HCT116 (cell line): ENCODE measurements at regions not wholly inside any gene's neighbourhood (a gene's known extent, or its start where the extent isn't known, plus 50 kb on each side); places are given as distances from the start of the nearest gene placed in this dataset.

Source experiments
- CEBPB ChIP-seq: IDR thresholded peaks from 2 replicates; pipeline ENCODE4 v1.6.1; 2012; ENCODE audit warnings: low read depth
- CTCF ChIP-seq, 3 experiments: fragments of 200-600 bp in 1 of 3; sonication (generic) in 1 of 3; IDR thresholded peaks in 2 of 3; conservative IDR thresholded peaks in 1 of 3; 2 replicates each; pipeline ENCODE4 v1.5.1; 2012 to 2017; ENCODE audit warnings: low read depth in 2 of 3, low read length in 2 of 3, antibody characterized with exemption in 1 of 3, borderline replicate concordance in 1 of 3, control low read depth in 1 of 3, mild to moderate bottlenecking in 1 of 3, mixed read lengths in 1 of 3, mixed run types in 1 of 3, moderate library complexity in 1 of 3; ENCODE audit not compliant: insufficient read depth in 1 of 3
- EZH2 ChIP-seq: fragments of 200-600 bp; sonication (generic); IDR thresholded peaks from 2 replicates; pipeline ENCODE4 v1.6.1; 2017; ENCODE audit warnings: antibody characterized with exemption, mixed run types
- MAX ChIP-seq: IDR thresholded peaks from 2 replicates; pipeline ENCODE4 v1.6.1; 2012
- POLR2A ChIP-seq: IDR thresholded peaks from 2 replicates; pipeline ENCODE4 v1.7.0; 2011; ENCODE audit warnings: borderline replicate concordance; ENCODE audit not compliant: insufficient read depth, insufficient read length; ENCODE audit errors: extremely low read depth
- POLR2AphosphoS5 ChIP-seq: IDR thresholded peaks from 2 replicates; pipeline ENCODE4 v1.6.1; 2011; ENCODE audit warnings: mild to moderate bottlenecking, low read depth, low read length, moderate library complexity
- RAD21 ChIP-seq: IDR thresholded peaks from 2 replicates; pipeline ENCODE4 v1.6.1; 2012; ENCODE audit warnings: low read depth, mild to moderate bottlenecking
- REST ChIP-seq: IDR thresholded peaks from 2 replicates; pipeline ENCODE4 v1.6.1; 2012; ENCODE audit warnings: low read depth
- SRF ChIP-seq: IDR thresholded peaks from 2 replicates; pipeline ENCODE4 v1.6.1; 2012; ENCODE audit warnings: low read depth
- YY1 ChIP-seq: IDR thresholded peaks from 2 replicates; pipeline ENCODE4 v1.6.1; 2011; ENCODE audit warnings: low read length, low read depth, moderate library complexity, mild to moderate bottlenecking; ENCODE audit not compliant: insufficient replicate concordance; ENCODE audit errors: extremely low read depth

- TF ChIP-seq CTCF (IDR thresholded peaks at IDR 0.05 in 2 of 3, conservative IDR thresholded peaks at IDR 0.05 in 1 of 3; ENCODE audit: borderline replicate concordance in 1 of 3, insufficient read depth in 1 of 3, low read depth in 2 of 3, low read length in 2 of 3) = no peak
- no peak for TF ChIP-seq SRF
- TF ChIP-seq RAD21 = no peak
- no peak for TF ChIP-seq REST
- TF ChIP-seq MAX = no peak
- TF ChIP-seq EZH2 = no peak
- TF ChIP-seq POLR2A = no peak
- TF ChIP-seq YY1 = no peak
- TF ChIP-seq CEBPB = no peak
- TF ChIP-seq POLR2AphosphoS5 = no peak
Observed at GRCh38 chr11:119906376-119906775, 177.4 kb upstream of the NECTIN1 start.
